A673 (cell line): ENCODE measurements at regions not wholly inside any gene's neighbourhood (a gene's known extent, or its start where the extent isn't known, plus 50 kb on each side); places are given as distances from the start of the nearest gene placed in this dataset.

ENCODE experiments used
- BruUV-seq: library from RNA; stranded (reverse); fragments of 400-500 nt; replicated peaks from 2 replicates; lab custom pipeline; 2021; lab: Mats Ljungman, UMichigan
- CTCF ChIA-PET: fragments of 300-600 bp; sonication (Branson Sonifier 250); formaldehyde crosslinking; loops from one replicate; lab custom pipeline; 2022; ENCODE audit warnings: antibody characterized with exemption; lab: Charles Lee
- POLR2A ChIA-PET: fragments of 300-600 bp; sonication (Branson Sonifier 250); formaldehyde crosslinking; loops from one replicate; lab custom pipeline; 2022; ENCODE audit warnings: antibody characterized with exemption; ENCODE audit not compliant: low non-redundant PET; lab: Charles Lee
- DNase-seq: peaks from one replicate; pipeline ENCODE4 v3.0.0-alpha.2; 2015; ENCODE audit warnings: low spot score
- H3K27ac ChIP-seq: fragments of 200-600 bp; sonication (generic); 2 replicates; pipeline ENCODE4 v1.5.1; 2016; ENCODE audit warnings: mixed run types, low read depth, mild to moderate bottlenecking, mixed read lengths, antibody characterized with exemption, low read length; ENCODE audit not compliant: poor library complexity, severe bottlenecking
- H3K27me3 ChIP-seq: fragments of 200-600 bp; sonication (generic); replicated peaks from 2 replicates; pipeline ENCODE4 v1.6.1; 2017; ENCODE audit warnings: mixed run types, low read depth, mild to moderate bottlenecking, mixed read lengths, antibody characterized with exemption, low read length; ENCODE audit not compliant: insufficient read depth, poor library complexity
- H3K36me3 ChIP-seq: fragments of 200-600 bp; sonication (generic); 2 replicates; pipeline ENCODE4 v1.6.1; 2016; ENCODE audit warnings: mixed run types, mild to moderate bottlenecking, mixed read lengths, antibody characterized with exemption, low read length; ENCODE audit not compliant: insufficient read depth, poor library complexity, severe bottlenecking
- H3K4me1 ChIP-seq: fragments of 200-600 bp; sonication (generic); 2 replicates; pipeline ENCODE4 v1.6.1; 2017; ENCODE audit warnings: mixed run types, mild to moderate bottlenecking, mixed read lengths, antibody characterized with exemption, low read length; ENCODE audit not compliant: insufficient read depth, poor library complexity, severe bottlenecking
- H3K4me3 ChIP-seq: fragments of 200-600 bp; sonication (generic); 2 replicates; pipeline ENCODE4 v1.5.1; 2016; ENCODE audit warnings: low read depth, mixed run types, mild to moderate bottlenecking, mixed read lengths, low read length; ENCODE audit not compliant: poor library complexity, severe bottlenecking
- H3K9me3 ChIP-seq: fragments of 200-600 bp; sonication (generic); 2 replicates; pipeline ENCODE4 v1.6.1; 2016; ENCODE audit warnings: mixed run types, low read depth, mild to moderate bottlenecking, mixed read lengths, antibody characterized with exemption, low read length; ENCODE audit not compliant: poor library complexity, severe bottlenecking
- EZH2 ChIP-seq: fragments of 200-600 bp; sonication (generic); IDR thresholded peaks from 2 replicates; pipeline ENCODE4 v1.6.1; 2017; ENCODE audit warnings: borderline replicate concordance, low read depth, mild to moderate bottlenecking, mixed read lengths, antibody characterized with exemption, low read length; ENCODE audit not compliant: poor library complexity, severe bottlenecking
- intact Hi-C: fragments of 100-400 bp; cut with micrococcal nuclease; formaldehyde crosslinking; loops from one replicate; pipeline ENCODE4 v1.10.0; 2022; ENCODE audit not compliant: unreplicated experiment
- TF ChIP-seq, protein P1 (sequence below): fragments of 300-800, 200-600 bp; sonication (generic); conservative IDR thresholded peaks from 2 replicates; pipeline ENCODE4 v1.5.1; 2017; ENCODE audit warnings: low read depth, mild to moderate bottlenecking, antibody characterized with exemption, low read length, moderate library complexity, mixed read lengths

DNA sequence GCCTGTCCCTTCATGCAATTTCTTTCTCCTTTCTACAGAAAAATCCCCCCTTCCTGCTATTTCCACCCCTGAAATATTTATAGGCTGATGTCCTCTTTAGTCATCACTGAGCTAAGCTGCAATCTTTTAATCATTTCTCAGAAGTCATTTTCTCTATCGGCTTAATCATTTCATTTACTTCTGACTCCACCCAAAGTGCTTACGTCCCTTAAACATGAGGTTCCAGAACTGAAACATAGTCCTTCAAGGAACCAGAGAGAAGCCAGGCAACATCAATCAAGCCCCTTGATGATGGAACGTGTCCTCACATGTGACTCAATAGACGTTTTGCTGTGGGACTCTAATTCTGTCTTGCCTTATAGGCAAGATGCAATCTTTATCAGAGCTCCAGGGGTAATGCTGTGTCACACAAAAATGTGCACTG is 148.7 kb upstream of the KRR1 start:
- no TSS peak for BruUV-seq
- Histone ChIP-seq H3K27me3 (no peaks in the 10 kb centered on the region), H3K36me3 (no peaks in the 10 kb centered on the region), H3K4me3 (no peak overlapping the region), H3K9me3 (no peaks in the 10 kb centered on the region), H3K4me1 (peaks cover 15% of the 10 kb centered on the region), H3K27ac (no peak overlapping the region)
- TF ChIP-seq EZH2: no peak
- TF ChIP-seq, protein P1, sequence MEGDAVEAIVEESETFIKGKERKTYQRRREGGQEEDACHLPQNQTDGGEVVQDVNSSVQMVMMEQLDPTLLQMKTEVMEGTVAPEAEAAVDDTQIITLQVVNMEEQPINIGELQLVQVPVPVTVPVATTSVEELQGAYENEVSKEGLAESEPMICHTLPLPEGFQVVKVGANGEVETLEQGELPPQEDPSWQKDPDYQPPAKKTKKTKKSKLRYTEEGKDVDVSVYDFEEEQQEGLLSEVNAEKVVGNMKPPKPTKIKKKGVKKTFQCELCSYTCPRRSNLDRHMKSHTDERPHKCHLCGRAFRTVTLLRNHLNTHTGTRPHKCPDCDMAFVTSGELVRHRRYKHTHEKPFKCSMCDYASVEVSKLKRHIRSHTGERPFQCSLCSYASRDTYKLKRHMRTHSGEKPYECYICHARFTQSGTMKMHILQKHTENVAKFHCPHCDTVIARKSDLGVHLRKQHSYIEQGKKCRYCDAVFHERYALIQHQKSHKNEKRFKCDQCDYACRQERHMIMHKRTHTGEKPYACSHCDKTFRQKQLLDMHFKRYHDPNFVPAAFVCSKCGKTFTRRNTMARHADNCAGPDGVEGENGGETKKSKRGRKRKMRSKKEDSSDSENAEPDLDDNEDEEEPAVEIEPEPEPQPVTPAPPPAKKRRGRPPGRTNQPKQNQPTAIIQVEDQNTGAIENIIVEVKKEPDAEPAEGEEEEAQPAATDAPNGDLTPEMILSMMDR: no peak
- ChIA-PET CTCF (no interaction called here), POLR2A (no interaction called here)
- intact Hi-C loops: no loop called here
- no peak for DNase-seq

GRCh38 chr12:75658901-75659823 is 147.8 kb upstream of the KRR1 start:
- Histone ChIP-seq H3K27ac (no peak overlapping the region), H3K4me3 (no peak overlapping the region), H3K4me1 (peaks cover 15% of the 10 kb centered on the region), H3K36me3 (no peaks in the 10 kb centered on the region), H3K27me3 (no peaks in the 10 kb centered on the region), H3K9me3 (no peaks in the 10 kb centered on the region)
- ChIA-PET POLR2A (interaction anchor here (0.7 kb wide), 2 partner anchors 67 to 381 kb away, joined by 3 to 12 read pairs; no protein-coding TSS in a partner anchor), CTCF (interaction anchor here (0.6 kb wide), 1 partner anchor 43 kb away, joined by 5 read pairs; no protein-coding TSS in a partner anchor)
- peak; percentile 73 for DNase-seq
- TF ChIP-seq, protein P1: no peak
- TF ChIP-seq EZH2: no peak
- intact Hi-C loops: no loop called here
- no TSS peak for BruUV-seq

GRCh38 chr12:75658286-75658685 is 146.9 kb upstream of the KRR1 start:
- intact Hi-C loops: no loop called here

More at GRCh38 chr12:75658286-75658685, 146.9 kb upstream of the KRR1 start:
- Histone ChIP-seq H3K4me1 (peaks cover 15% of the 10 kb centered on the region), H3K27me3 (no peaks in the 10 kb centered on the region), H3K4me3 (no peak overlapping the region), H3K27ac (no peak overlapping the region), H3K36me3 (no peaks in the 10 kb centered on the region), H3K9me3 (no peaks in the 10 kb centered on the region)
- DNase-seq: no peak
- TF ChIP-seq EZH2: no peak
- CTCF ChIA-PET: no interaction called here
- POLR2A ChIA-PET: interaction anchor here (0.7 kb wide), 1 partner anchor 66 kb away, joined by 3 read pairs; no protein-coding TSS in a partner anchor
- no TSS peak for BruUV-seq
